ENCODE measurements at regions not wholly inside any gene's neighbourhood (a gene's known extent, or its start where the extent isn't known, plus 50 kb on each side); places are given as distances from the start of the nearest gene placed in this dataset.

DNA sequence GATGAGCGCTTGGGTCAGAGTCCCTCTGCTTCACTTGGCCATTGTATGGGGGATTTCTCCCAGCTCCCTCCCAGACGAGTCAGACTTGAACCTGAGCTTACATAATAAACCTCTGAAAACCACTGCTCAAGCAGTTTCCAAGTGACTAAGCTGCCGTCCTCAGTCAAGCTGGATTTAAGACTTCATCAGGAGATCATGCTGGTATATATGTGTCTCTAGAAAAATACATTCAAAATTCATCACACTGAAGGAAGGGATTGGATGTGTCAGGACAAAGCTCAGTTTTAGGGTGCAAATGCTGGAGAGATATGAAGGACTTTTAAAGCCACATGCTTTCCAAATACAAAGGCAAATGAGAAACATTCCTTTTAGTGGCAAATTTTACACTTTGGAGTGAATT is 114.3 kb downstream of the QDPR start:
- no peak for TF ChIP-seq POLR2A (IDR thresholded peaks at IDR 0.05)
- TF ChIP-seq, protein P1, sequence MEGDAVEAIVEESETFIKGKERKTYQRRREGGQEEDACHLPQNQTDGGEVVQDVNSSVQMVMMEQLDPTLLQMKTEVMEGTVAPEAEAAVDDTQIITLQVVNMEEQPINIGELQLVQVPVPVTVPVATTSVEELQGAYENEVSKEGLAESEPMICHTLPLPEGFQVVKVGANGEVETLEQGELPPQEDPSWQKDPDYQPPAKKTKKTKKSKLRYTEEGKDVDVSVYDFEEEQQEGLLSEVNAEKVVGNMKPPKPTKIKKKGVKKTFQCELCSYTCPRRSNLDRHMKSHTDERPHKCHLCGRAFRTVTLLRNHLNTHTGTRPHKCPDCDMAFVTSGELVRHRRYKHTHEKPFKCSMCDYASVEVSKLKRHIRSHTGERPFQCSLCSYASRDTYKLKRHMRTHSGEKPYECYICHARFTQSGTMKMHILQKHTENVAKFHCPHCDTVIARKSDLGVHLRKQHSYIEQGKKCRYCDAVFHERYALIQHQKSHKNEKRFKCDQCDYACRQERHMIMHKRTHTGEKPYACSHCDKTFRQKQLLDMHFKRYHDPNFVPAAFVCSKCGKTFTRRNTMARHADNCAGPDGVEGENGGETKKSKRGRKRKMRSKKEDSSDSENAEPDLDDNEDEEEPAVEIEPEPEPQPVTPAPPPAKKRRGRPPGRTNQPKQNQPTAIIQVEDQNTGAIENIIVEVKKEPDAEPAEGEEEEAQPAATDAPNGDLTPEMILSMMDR (IDR thresholded peaks at IDR 0.05) = no peak

Measured in sigmoid colon (tissue), 3 donors.